ENCODE measurements at regions not wholly inside any gene's neighbourhood (a gene's known extent, or its start where the extent isn't known, plus 50 kb on each side); places are given as distances from the start of the nearest gene placed in this dataset.

DNA sequence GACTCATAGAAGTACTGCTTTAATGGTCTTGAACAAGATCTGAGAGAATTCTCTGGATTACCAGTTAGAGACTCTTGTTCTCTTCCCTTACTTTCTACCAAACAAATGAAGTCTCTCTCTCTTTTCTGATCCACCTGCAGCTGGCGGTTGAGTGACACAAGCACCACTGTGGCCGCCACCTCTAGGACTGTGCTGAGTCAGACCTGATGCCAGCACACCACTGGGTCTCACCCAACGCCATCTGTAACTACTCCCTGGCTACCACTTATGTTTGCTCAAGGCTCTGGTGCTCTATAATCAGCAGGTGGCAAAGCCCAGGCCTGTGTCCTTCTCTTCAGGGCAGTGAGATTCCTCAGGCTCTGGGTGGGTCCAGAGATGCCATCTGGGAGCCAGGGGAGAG lies 1173.5 kb downstream of the RPA4 start:
- TF ChIP-seq BHLHE40 (IDR thresholded peaks at IDR 0.05; ENCODE audit: low read depth, low read length) = no peak
- TF ChIP-seq, protein P1, sequence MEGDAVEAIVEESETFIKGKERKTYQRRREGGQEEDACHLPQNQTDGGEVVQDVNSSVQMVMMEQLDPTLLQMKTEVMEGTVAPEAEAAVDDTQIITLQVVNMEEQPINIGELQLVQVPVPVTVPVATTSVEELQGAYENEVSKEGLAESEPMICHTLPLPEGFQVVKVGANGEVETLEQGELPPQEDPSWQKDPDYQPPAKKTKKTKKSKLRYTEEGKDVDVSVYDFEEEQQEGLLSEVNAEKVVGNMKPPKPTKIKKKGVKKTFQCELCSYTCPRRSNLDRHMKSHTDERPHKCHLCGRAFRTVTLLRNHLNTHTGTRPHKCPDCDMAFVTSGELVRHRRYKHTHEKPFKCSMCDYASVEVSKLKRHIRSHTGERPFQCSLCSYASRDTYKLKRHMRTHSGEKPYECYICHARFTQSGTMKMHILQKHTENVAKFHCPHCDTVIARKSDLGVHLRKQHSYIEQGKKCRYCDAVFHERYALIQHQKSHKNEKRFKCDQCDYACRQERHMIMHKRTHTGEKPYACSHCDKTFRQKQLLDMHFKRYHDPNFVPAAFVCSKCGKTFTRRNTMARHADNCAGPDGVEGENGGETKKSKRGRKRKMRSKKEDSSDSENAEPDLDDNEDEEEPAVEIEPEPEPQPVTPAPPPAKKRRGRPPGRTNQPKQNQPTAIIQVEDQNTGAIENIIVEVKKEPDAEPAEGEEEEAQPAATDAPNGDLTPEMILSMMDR (conservative IDR thresholded peaks at IDR 0.05; ENCODE audit: low read depth, low read length) = no peak
- TF ChIP-seq POLR2A (IDR thresholded peaks at IDR 0.05; ENCODE audit: low read depth, low read length) = no peak
- TF ChIP-seq CEBPB (IDR thresholded peaks at IDR 0.05; ENCODE audit: low read depth, low read length) = no peak
- no peak for TF ChIP-seq RFX5 (IDR thresholded peaks at IDR 0.05; ENCODE audit: low read depth, low read length)
- no peak for TF ChIP-seq CHD1 (IDR thresholded peaks at IDR 0.05; ENCODE audit: low read depth, low read length)
- TF ChIP-seq, protein P2, sequence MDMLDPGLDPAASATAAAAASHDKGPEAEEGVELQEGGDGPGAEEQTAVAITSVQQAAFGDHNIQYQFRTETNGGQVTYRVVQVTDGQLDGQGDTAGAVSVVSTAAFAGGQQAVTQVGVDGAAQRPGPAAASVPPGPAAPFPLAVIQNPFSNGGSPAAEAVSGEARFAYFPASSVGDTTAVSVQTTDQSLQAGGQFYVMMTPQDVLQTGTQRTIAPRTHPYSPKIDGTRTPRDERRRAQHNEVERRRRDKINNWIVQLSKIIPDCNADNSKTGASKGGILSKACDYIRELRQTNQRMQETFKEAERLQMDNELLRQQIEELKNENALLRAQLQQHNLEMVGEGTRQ (IDR thresholded peaks at IDR 0.05; ENCODE audit: low read depth, low read length) = no peak
- TF ChIP-seq, protein P3, sequence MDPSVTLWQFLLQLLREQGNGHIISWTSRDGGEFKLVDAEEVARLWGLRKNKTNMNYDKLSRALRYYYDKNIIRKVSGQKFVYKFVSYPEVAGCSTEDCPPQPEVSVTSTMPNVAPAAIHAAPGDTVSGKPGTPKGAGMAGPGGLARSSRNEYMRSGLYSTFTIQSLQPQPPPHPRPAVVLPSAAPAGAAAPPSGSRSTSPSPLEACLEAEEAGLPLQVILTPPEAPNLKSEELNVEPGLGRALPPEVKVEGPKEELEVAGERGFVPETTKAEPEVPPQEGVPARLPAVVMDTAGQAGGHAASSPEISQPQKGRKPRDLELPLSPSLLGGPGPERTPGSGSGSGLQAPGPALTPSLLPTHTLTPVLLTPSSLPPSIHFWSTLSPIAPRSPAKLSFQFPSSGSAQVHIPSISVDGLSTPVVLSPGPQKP (IDR thresholded peaks at IDR 0.05; ENCODE audit: borderline replicate concordance, low read depth, low read length) = no peak
- TF ChIP-seq RAD21 (IDR thresholded peaks at IDR 0.05; ENCODE audit: low read length) = no peak
- TF ChIP-seq RCOR1 (IDR thresholded peaks at IDR 0.05; ENCODE audit: insufficient replicate concordance, low read length) = no peak
